Body of pancreas (tissue), 4 donors: ENCODE measurements at regions not wholly inside any gene's neighbourhood (a gene's known extent, or its start where the extent isn't known, plus 50 kb on each side); places are given as distances from the start of the nearest gene placed in this dataset.
"Not testable (repeated sequence)": the region's sequence is repeated elsewhere in the genome, so short reads cannot be mapped to it uniquely, and the experiment has no call there.

Experiments
- POLR2A ChIP-seq, 3 donors: fragments of 450-650 bp; IDR thresholded peaks; one replicate each; pipeline ENCODE4 v1.6.1; 2016; ENCODE audit warnings: antibody characterized with exemption in 3 of 3, mild to moderate bottlenecking in 2 of 3
- TF ChIP-seq, protein P1 (sequence below), 7 experiments: fragments of 450-650 bp in 4 of 7; fragments of 200-600 bp in 3 of 7; sonication (generic) in 3 of 7; IDR thresholded peaks; one replicate each; pipeline ENCODE4 v1.5.1; 2016 to 2019; ENCODE audit warnings: antibody characterized with exemption in 7 of 7

DNA sequence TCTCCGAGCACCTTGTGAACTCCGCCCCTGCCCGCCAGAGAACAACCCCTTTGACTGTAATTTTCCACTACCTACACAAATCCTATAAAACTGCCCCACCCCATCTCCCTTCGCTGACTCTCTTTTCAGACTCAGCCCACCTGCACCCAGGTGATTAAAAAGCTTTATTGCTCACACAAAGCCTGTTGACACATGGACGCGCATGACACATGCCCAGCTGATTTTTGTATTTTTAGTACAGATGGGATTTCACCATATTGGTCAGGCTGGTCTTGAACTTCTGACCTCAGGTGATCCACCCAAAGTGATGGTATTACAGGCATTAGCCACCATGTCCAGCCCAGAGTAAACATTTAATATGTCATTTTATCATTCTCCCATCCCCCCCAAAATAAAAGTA lies 97.0 kb upstream of the CCNG1 start:
- TF ChIP-seq, protein P1, sequence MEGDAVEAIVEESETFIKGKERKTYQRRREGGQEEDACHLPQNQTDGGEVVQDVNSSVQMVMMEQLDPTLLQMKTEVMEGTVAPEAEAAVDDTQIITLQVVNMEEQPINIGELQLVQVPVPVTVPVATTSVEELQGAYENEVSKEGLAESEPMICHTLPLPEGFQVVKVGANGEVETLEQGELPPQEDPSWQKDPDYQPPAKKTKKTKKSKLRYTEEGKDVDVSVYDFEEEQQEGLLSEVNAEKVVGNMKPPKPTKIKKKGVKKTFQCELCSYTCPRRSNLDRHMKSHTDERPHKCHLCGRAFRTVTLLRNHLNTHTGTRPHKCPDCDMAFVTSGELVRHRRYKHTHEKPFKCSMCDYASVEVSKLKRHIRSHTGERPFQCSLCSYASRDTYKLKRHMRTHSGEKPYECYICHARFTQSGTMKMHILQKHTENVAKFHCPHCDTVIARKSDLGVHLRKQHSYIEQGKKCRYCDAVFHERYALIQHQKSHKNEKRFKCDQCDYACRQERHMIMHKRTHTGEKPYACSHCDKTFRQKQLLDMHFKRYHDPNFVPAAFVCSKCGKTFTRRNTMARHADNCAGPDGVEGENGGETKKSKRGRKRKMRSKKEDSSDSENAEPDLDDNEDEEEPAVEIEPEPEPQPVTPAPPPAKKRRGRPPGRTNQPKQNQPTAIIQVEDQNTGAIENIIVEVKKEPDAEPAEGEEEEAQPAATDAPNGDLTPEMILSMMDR (IDR thresholded peaks at IDR 0.05): not testable (repeated sequence)
- not testable (repeated sequence) for TF ChIP-seq POLR2A (IDR thresholded peaks at IDR 0.05)
